K562 (cell line): ENCODE measurements at regions not wholly inside any gene's neighbourhood (a gene's known extent, or its start where the extent isn't known, plus 50 kb on each side); places are given as distances from the start of the nearest gene placed in this dataset.

Experiments
- ATAC-seq: fragments of 200-7000 bp; cut with Tn5 transposase; 3 replicates; pipeline ENCODE4 v1.9.1; 2020; ENCODE audit warnings: moderate library complexity
- BruUV-seq: library from RNA; stranded (reverse); fragments of 400-500 nt; replicated peaks from 2 replicates; lab custom pipeline; 2021; lab: Mats Ljungman, UMichigan
- CTCF ChIA-PET: fragments of 300-600 bp; formaldehyde crosslinking; extraction: SDS; loops from one replicate; lab custom pipeline; 2021; ENCODE audit warnings: low intra/inter-chr PET ratio; lab: Yijun Ruan, JAX
- POLR2A ChIA-PET: fragments of 300-600, 350-650 bp; sonication (Branson Sonifier 250); formaldehyde crosslinking; extraction: SDS; loops from one replicate; lab custom pipeline; 2021; ENCODE audit warnings: antibody characterized with exemption, inconsistent platforms; lab: Yijun Ruan, JAX
- DNase-seq, 4 experiments: peaks; one replicate each; pipeline versions ENCODE4 v3.0.0 to v3.0.0-alpha.2; 2011 to 2018; ENCODE audit warnings: low spot score in 3 of 4, mixed read lengths in 3 of 4; ENCODE audit errors: extremely low read depth in 1 of 4
- FAIRE-seq: peaks from 2 replicates; lab custom pipeline; 2011; peaks lifted over from hg19 to GRCh38; lab: Jason Lieb, UNC
- H2AFZ ChIP-seq: 2 replicates; pipeline ENCODE4 v1.6.0; 2011; ENCODE audit warnings: low read depth, low read length, control low read depth, inconsistent platforms
- H3K27ac ChIP-seq: fragments of 200-600 bp; 3 replicates; pipeline ENCODE4 v1.8.0; 2011; ENCODE audit warnings: low read depth, mild to moderate bottlenecking, control low read depth, inconsistent platforms, low read length, moderate library complexity, mixed read lengths; ENCODE audit errors: extremely low read depth
- H3K27me3 ChIP-seq, 2 experiments: fragments of 300-600 bp in 1 of 2; 2 replicates in 1 of 2; 3 replicates in 1 of 2; pipeline versions ENCODE4 v1.6.0 to v1.8.0; 2011; ENCODE audit warnings: inconsistent platforms in 2 of 2, low read length in 2 of 2, mild to moderate bottlenecking in 1 of 2, mixed read lengths in 1 of 2, moderate library complexity in 1 of 2; ENCODE audit not compliant: control insufficient read depth in 2 of 2, insufficient read depth in 2 of 2
- H3K36me3 ChIP-seq: fragments of 300-600 bp; 3 replicates; pipeline ENCODE4 v1.8.0; 2011; ENCODE audit warnings: mild to moderate bottlenecking, low read length, inconsistent platforms; ENCODE audit not compliant: control insufficient read depth, insufficient read depth
- H3K4me1 ChIP-seq, 2 experiments: fragments of 200-600 bp in 1 of 2; replicated peaks in 1 of 2; 2 replicates in 1 of 2; 3 replicates in 1 of 2; pipeline versions ENCODE4 v1.5.1 to v1.8.0; 2011; ENCODE audit warnings: inconsistent platforms in 2 of 2, low read length in 2 of 2, mild to moderate bottlenecking in 1 of 2, mixed read lengths in 1 of 2, moderate library complexity in 1 of 2; ENCODE audit not compliant: control insufficient read depth in 2 of 2, insufficient read depth in 2 of 2
- H3K4me2 ChIP-seq: 2 replicates; pipeline ENCODE4 v1.6.1; 2011; ENCODE audit warnings: low read length, control low read depth, inconsistent platforms, mixed read lengths; ENCODE audit not compliant: insufficient read depth
- H3K4me3 ChIP-seq: fragments of 200-600 bp; sonication (generic), shearing (Covaris generic); 2 replicates; pipeline ENCODE4 v1.5.1; 2016; ENCODE audit warnings: control low read depth, inconsistent platforms
- H3K79me2 ChIP-seq: fragments of 200-600 bp; 3 replicates; pipeline ENCODE4 v1.8.0; 2011; ENCODE audit warnings: low read length, inconsistent platforms; ENCODE audit not compliant: control insufficient read depth, insufficient read depth
- H3K9ac ChIP-seq, 2 experiments: 2 replicates each; pipeline versions ENCODE4 v1.6.0 to v1.6.1; 2011; ENCODE audit warnings: low read depth in 2 of 2, low read length in 2 of 2, control low read depth in 1 of 2, inconsistent platforms in 1 of 2, mild to moderate bottlenecking in 1 of 2, mixed read lengths in 1 of 2; ENCODE audit not compliant: insufficient read depth in 1 of 2
- H3K9me1 ChIP-seq: one replicate; pipeline ENCODE4 v1.6.0; 2011; ENCODE audit warnings: inconsistent platforms, mild to moderate bottlenecking, low read length, moderate library complexity; ENCODE audit not compliant: control insufficient read depth, insufficient read depth
- H3K9me3 ChIP-seq: replicated peaks from 2 replicates; pipeline ENCODE4 v1.5.1; 2011; ENCODE audit warnings: low read depth, low read length, inconsistent platforms; ENCODE audit not compliant: control insufficient read depth, insufficient read depth
- H4K20me1 ChIP-seq: replicated peaks from 2 replicates; pipeline ENCODE4 v1.6.1; 2011; ENCODE audit warnings: low read length, inconsistent platforms, mixed read lengths; ENCODE audit not compliant: control insufficient read depth, insufficient read depth
- ADNP ChIP-seq: fragments of 200-800 bp; sonication (Bioruptor generic); IDR thresholded peaks from 2 replicates; pipeline ENCODE4 v1.6.1; 2016; ENCODE audit warnings: missing genetic modification characterization, missing compliant biosample characterization
- CAMTA2 ChIP-seq: fragments of 250-450 bp; sonication (Bioruptor Pico); conservative IDR thresholded peaks from 2 replicates; pipeline ENCODE4 v1.5.1; 2022
- DDX20 ChIP-seq: fragments of 450-650 bp; IDR thresholded peaks from 2 replicates; pipeline ENCODE4 v1.6.1; 2016; ENCODE audit warnings: missing genetic modification characterization, low read depth, mild to moderate bottlenecking, missing compliant biosample characterization, moderate library complexity
- FOXA3 ChIP-seq, 2 experiments: fragments of 450-650 bp in 1 of 2; sonication (generic) in 1 of 2; formaldehyde crosslinking; IDR thresholded peaks in 1 of 2; conservative IDR thresholded peaks in 1 of 2; 2 replicates each; pipeline versions ENCODE4 v1.4.0 to v1.8.0; 2020 to 2022; ENCODE audit warnings: mild to moderate bottlenecking in 2 of 2, missing genetic modification reagents in 1 of 2
- GABPA ChIP-seq: fragments of 200-800 bp; sonication (Bioruptor generic); conservative IDR thresholded peaks from 2 replicates; pipeline ENCODE4 v1.6.1; 2016; ENCODE audit warnings: low read depth, missing genetic modification characterization, missing compliant biosample characterization
- RFX5 ChIP-seq: IDR thresholded peaks from 2 replicates; pipeline ENCODE4 v1.6.1; 2011; ENCODE audit warnings: low read depth, mild to moderate bottlenecking, improper control_type of control experiment, low read length
- SMARCC2 ChIP-seq: fragments of 450-650 bp; IDR thresholded peaks from 2 replicates; pipeline ENCODE4 v1.6.1; 2017; ENCODE audit warnings: antibody characterized with exemption, moderate library complexity, mild to moderate bottlenecking, low read depth
- ZNF75A ChIP-seq: fragments of 450-650 bp; formaldehyde crosslinking; IDR thresholded peaks from 2 replicates; pipeline ENCODE4 v1.4.0; 2020; ENCODE audit warnings: mild to moderate bottlenecking
- WGBS: fragments of 100-300 bp; shearing (Covaris generic); methylation state at CpG from one replicate; pipeline ENCODE4 v1.1.6; 2016; ENCODE audit warnings: low coverage, mixed read lengths; ENCODE audit not compliant: insufficient coverage; ENCODE audit errors: missing lambda C conversion rate; 5-methylcytosine and 5-hydroxymethylcytosine counted together
- in situ Hi-C: fragments of 300-500 bp; cut with MboI; formaldehyde crosslinking; loops from 4 replicates; pipeline ENCODE4 v1.15.0; 2018; ENCODE audit warnings: inconsistent platforms, mixed read lengths
- intact Hi-C: fragments of 100-400 bp; cut with micrococcal nuclease; formaldehyde crosslinking; loops from 2 replicates; pipeline ENCODE4 v1.14.2; 2022
- TF ChIP-seq, protein P1 (sequence below): sonication (generic); formaldehyde crosslinking; IDR thresholded peaks from 2 replicates; pipeline ENCODE4 v1.5.0; 2020; ENCODE audit warnings: missing genetic modification reagents
- TF ChIP-seq, protein P2 (sequence below): fragments of 450-650 bp; formaldehyde crosslinking; IDR thresholded peaks from 2 replicates; pipeline ENCODE4 v1.4.0; 2020; ENCODE audit warnings: mild to moderate bottlenecking

DNA sequence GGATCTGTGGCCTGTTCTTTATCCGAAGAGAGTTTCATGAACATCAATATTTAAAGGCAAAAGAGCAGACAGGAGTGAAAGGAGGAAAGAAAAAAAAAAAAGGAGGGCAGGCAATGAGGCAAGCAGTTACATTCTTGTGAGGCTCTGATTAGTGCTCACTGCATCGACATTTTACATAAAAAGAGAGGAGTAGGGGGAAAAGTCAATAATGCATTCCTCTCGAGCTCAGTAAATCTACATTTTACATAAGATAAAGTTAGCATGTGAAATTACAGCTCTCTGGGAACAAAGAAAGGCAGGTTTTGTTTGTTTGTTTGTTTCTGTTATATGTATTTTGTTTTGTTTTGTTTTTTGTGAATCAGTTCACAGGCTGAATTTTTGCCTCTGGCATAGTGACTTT, 187.1 kb upstream of the ARL4C start:
- no peaks in the 10 kb centered on the region for H3K36me3 ChIP-seq
- in situ Hi-C loops = no loop called here

More for the DNA sequence above, 187.1 kb upstream of the ARL4C start:
- Histone ChIP-seq H3K27ac (no peak overlapping the region), H3K4me2 (no peak overlapping the region), H3K79me2 (no peaks in the 10 kb centered on the region), H3K4me3 (no peak overlapping the region), H3K9ac (no peak overlapping the region), H2AFZ (no peak overlapping the region), H3K9me1 (no peaks in the 10 kb centered on the region), H3K9me3 (no peaks in the 10 kb centered on the region), H4K20me1 (no peaks in the 10 kb centered on the region), H3K27me3 (no peaks in the 10 kb centered on the region; a peak in 1 of 5 replicates), H3K4me1 (no peaks in the 10 kb centered on the region)
- CTCF ChIA-PET = no interaction called here
- TF ChIP-seq, protein P1, sequence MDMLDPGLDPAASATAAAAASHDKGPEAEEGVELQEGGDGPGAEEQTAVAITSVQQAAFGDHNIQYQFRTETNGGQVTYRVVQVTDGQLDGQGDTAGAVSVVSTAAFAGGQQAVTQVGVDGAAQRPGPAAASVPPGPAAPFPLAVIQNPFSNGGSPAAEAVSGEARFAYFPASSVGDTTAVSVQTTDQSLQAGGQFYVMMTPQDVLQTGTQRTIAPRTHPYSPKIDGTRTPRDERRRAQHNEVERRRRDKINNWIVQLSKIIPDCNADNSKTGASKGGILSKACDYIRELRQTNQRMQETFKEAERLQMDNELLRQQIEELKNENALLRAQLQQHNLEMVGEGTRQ (CRISPR knock-in tag) = no peak
- TF ChIP-seq, protein P2, sequence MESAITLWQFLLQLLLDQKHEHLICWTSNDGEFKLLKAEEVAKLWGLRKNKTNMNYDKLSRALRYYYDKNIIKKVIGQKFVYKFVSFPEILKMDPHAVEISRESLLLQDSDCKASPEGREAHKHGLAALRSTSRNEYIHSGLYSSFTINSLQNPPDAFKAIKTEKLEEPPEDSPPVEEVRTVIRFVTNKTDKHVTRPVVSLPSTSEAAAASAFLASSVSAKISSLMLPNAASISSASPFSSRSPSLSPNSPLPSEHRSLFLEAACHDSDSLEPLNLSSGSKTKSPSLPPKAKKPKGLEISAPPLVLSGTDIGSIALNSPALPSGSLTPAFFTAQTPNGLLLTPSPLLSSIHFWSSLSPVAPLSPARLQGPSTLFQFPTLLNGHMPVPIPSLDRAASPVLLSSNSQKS = no peak
- TF ChIP-seq GABPA = no peak
- no peak for TF ChIP-seq FOXA3 (CRISPR knock-in tag; conservative IDR thresholded peaks at IDR 0.05 in 1 of 2, IDR thresholded peaks at IDR 0.05 in 1 of 2)
- no peak for TF ChIP-seq ADNP (tag)
- no peak for TF ChIP-seq DDX20 (tag)
- TF ChIP-seq SMARCC2 = no peak
- TF ChIP-seq RFX5 = no peak
- TF ChIP-seq ZNF75A = no peak
- no peak for TF ChIP-seq CAMTA2
- WGBS = 0% methylated on average over 3 of the region's 3 CpGs
- no peak for ATAC-seq
- POLR2A ChIA-PET = no interaction called here
- intact Hi-C loops = no loop called here
- FAIRE-seq = no peak
- DNase-seq = no peak
- BruUV-seq = no TSS peak
